ENCODE measurements at regions not wholly inside any gene's neighbourhood (a gene's known extent, or its start where the extent isn't known, plus 50 kb on each side); places are given as distances from the start of the nearest gene placed in this dataset.

GRCh38 chr10:78489034-78489433, 455.4 kb downstream of the RPS24 start:
- intact Hi-C loops (cut with micrococcal nuclease; ENCODE audit: unreplicated experiment) = no loop called here
- no peak for DNase-seq
- Mint-ChIP-seq H3K27ac (ENCODE audit: unreplicated experiment) (no peak overlapping the region), H3K9me3 (ENCODE audit: low read depth, unreplicated experiment) (no peaks in the 10 kb centered on the region), H3K4me3 (ENCODE audit: low read depth, unreplicated experiment) (no peak overlapping the region), H3K27me3 (ENCODE audit: unreplicated experiment) (peaks cover 88% of the 10 kb centered on the region), H3K4me1 (ENCODE audit: low read depth, unreplicated experiment) (no peaks in the 10 kb centered on the region), H3K36me3 (ENCODE audit: insufficient read depth, unreplicated experiment) (no peaks in the 10 kb centered on the region)
- TF ChIP-seq, protein P1, sequence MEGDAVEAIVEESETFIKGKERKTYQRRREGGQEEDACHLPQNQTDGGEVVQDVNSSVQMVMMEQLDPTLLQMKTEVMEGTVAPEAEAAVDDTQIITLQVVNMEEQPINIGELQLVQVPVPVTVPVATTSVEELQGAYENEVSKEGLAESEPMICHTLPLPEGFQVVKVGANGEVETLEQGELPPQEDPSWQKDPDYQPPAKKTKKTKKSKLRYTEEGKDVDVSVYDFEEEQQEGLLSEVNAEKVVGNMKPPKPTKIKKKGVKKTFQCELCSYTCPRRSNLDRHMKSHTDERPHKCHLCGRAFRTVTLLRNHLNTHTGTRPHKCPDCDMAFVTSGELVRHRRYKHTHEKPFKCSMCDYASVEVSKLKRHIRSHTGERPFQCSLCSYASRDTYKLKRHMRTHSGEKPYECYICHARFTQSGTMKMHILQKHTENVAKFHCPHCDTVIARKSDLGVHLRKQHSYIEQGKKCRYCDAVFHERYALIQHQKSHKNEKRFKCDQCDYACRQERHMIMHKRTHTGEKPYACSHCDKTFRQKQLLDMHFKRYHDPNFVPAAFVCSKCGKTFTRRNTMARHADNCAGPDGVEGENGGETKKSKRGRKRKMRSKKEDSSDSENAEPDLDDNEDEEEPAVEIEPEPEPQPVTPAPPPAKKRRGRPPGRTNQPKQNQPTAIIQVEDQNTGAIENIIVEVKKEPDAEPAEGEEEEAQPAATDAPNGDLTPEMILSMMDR (IDR thresholded peaks at IDR 0.05; ENCODE audit: unreplicated experiment) = no peak
- CTCF ChIA-PET = no interaction called here
- BruUV-seq (replicated peaks) = no TSS peak

GRCh38 chr10:78491812-78492211, 458.1 kb downstream of the RPS24 start:
- CTCF ChIA-PET = no interaction called here
- TF ChIP-seq, protein P1 (IDR thresholded peaks at IDR 0.05; ENCODE audit: unreplicated experiment) = no peak
- H3K4me3 Mint-ChIP-seq (ENCODE audit: low read depth, unreplicated experiment) = no peak overlapping the region
- intact Hi-C loops (cut with micrococcal nuclease; ENCODE audit: unreplicated experiment) = no loop called here
- H3K4me1 Mint-ChIP-seq (ENCODE audit: low read depth, unreplicated experiment) = no peaks in the 10 kb centered on the region
- no peak for DNase-seq
- no peak overlapping the region for H3K27ac Mint-ChIP-seq (ENCODE audit: unreplicated experiment)
- BruUV-seq (replicated peaks) = no TSS peak
- no peaks in the 10 kb centered on the region for H3K36me3 Mint-ChIP-seq (ENCODE audit: insufficient read depth, unreplicated experiment)
- H3K9me3 Mint-ChIP-seq (ENCODE audit: low read depth, unreplicated experiment) = no peaks in the 10 kb centered on the region
- H3K27me3 Mint-ChIP-seq (ENCODE audit: unreplicated experiment) = peaks cover 92% of the 10 kb centered on the region

- BruUV-seq (replicated peaks) = no TSS peak
- Mint-ChIP-seq H3K36me3 (ENCODE audit: insufficient read depth, unreplicated experiment) (no peaks in the 10 kb centered on the region), H3K27me3 (ENCODE audit: unreplicated experiment) (peaks cover 92% of the 10 kb centered on the region), H3K4me1 (ENCODE audit: low read depth, unreplicated experiment) (no peaks in the 10 kb centered on the region), H3K9me3 (ENCODE audit: low read depth, unreplicated experiment) (no peaks in the 10 kb centered on the region), H3K27ac (ENCODE audit: unreplicated experiment) (no peak overlapping the region), H3K4me3 (ENCODE audit: low read depth, unreplicated experiment) (no peak overlapping the region)
- CTCF ChIA-PET = no interaction called here
- TF ChIP-seq, protein P1 (IDR thresholded peaks at IDR 0.05; ENCODE audit: unreplicated experiment) = no peak
- intact Hi-C loops (cut with micrococcal nuclease; ENCODE audit: unreplicated experiment) = no loop called here
- DNase-seq = no peak
Observed at GRCh38 chr10:78492424-78492823, 458.8 kb downstream of the RPS24 start.

DNA sequence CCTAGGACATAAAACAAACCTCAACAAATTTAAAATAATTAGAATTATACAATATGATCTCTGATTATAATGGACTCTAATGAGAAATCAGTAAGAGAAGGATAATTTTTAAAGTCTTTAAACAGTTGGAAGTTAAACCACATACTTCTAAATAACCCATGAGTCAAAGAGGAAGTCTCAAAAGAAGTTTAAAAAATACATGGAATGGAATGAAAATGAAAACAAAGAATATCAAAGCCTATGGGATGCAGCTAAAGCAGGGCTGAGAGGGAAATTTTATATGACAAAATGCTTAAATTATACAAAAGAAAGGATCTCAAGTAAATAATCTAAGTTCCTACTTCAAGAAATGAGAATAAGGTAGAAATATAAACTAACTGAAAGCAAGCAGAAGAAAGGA, 460.5 kb downstream of the RPS24 start:
- H3K36me3 Mint-ChIP-seq (ENCODE audit: insufficient read depth, unreplicated experiment) = no peaks in the 10 kb centered on the region
- no TSS peak for BruUV-seq (replicated peaks)
- TF ChIP-seq, protein P1 (IDR thresholded peaks at IDR 0.05; ENCODE audit: unreplicated experiment) = no peak
- no peak overlapping the region for H3K27ac Mint-ChIP-seq (ENCODE audit: unreplicated experiment)
- H3K9me3 Mint-ChIP-seq (ENCODE audit: low read depth, unreplicated experiment) = no peaks in the 10 kb centered on the region
- intact Hi-C loops (cut with micrococcal nuclease; ENCODE audit: unreplicated experiment) = no loop called here
- no peak for DNase-seq
- no peaks in the 10 kb centered on the region for H3K4me1 Mint-ChIP-seq (ENCODE audit: low read depth, unreplicated experiment)
- CTCF ChIA-PET = no interaction called here
- no peak overlapping the region for H3K4me3 Mint-ChIP-seq (ENCODE audit: low read depth, unreplicated experiment)
- H3K27me3 Mint-ChIP-seq (ENCODE audit: unreplicated experiment) = peaks cover 90% of the 10 kb centered on the region
